Peyer's patch (tissue), 4 donors: ENCODE measurements at regions not wholly inside any gene's neighbourhood (a gene's known extent, or its start where the extent isn't known, plus 50 kb on each side); places are given as distances from the start of the nearest gene placed in this dataset.

ENCODE experiments used
- POLR2A ChIP-seq, 2 donors: fragments of 450-650 bp; IDR thresholded peaks; one replicate each; pipeline ENCODE4 v1.5.1; 2017; ENCODE audit warnings: antibody characterized with exemption in 2 of 2, mild to moderate bottlenecking in 2 of 2, moderate library complexity in 2 of 2
- TF ChIP-seq, protein P1 (sequence below), 6 experiments: fragments of 450-650 bp in 4 of 6; fragments of 200-600 bp in 2 of 6; sonication (generic) in 1 of 6; IDR thresholded peaks; one replicate each; pipeline ENCODE4 v1.5.1; 2017 to 2019; ENCODE audit warnings: antibody characterized with exemption in 6 of 6, mild to moderate bottlenecking in 3 of 6, moderate library complexity in 1 of 6

- TF ChIP-seq, protein P1, sequence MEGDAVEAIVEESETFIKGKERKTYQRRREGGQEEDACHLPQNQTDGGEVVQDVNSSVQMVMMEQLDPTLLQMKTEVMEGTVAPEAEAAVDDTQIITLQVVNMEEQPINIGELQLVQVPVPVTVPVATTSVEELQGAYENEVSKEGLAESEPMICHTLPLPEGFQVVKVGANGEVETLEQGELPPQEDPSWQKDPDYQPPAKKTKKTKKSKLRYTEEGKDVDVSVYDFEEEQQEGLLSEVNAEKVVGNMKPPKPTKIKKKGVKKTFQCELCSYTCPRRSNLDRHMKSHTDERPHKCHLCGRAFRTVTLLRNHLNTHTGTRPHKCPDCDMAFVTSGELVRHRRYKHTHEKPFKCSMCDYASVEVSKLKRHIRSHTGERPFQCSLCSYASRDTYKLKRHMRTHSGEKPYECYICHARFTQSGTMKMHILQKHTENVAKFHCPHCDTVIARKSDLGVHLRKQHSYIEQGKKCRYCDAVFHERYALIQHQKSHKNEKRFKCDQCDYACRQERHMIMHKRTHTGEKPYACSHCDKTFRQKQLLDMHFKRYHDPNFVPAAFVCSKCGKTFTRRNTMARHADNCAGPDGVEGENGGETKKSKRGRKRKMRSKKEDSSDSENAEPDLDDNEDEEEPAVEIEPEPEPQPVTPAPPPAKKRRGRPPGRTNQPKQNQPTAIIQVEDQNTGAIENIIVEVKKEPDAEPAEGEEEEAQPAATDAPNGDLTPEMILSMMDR (IDR thresholded peaks at IDR 0.05) = no peak
- TF ChIP-seq POLR2A (IDR thresholded peaks at IDR 0.05) = no peak
Measured at GRCh38 chr4:11635342-11635741, 206.6 kb upstream of the HS3ST1 start.
